HL-60/S4 treated with phorbol 12-myristate 13-acetate at 8.2 ng/mL for 4 days and 3 days (cell line): ENCODE measurements at regions not wholly inside any gene's neighbourhood (a gene's known extent, or its start where the extent isn't known, plus 50 kb on each side); places are given as distances from the start of the nearest gene placed in this dataset.

ENCODE experiments used
- in situ Hi-C: fragments of 300-500 bp; cut with MboI; formaldehyde crosslinking; loops from 2 replicates; pipeline ENCODE4 v1.15.0; 2022; ENCODE audit warnings: low sequenced_read_pairs

- in situ Hi-C loops, result no loop called here
Measured at GRCh38 chr6:87820343-87820984, 118.4 kb upstream of the AKIRIN2 start.

- in situ Hi-C loops, result no loop called here
Measured at GRCh38 chr6:87817183-87817582, 115.2 kb upstream of the AKIRIN2 start.

GRCh38 chr6:87815449-87815848 lies 113.4 kb upstream of the AKIRIN2 start:
- in situ Hi-C loops, result no loop called here

- in situ Hi-C loops, result no loop called here
Measured at GRCh38 chr6:87808005-87808757, 106.1 kb upstream of the AKIRIN2 start.

- in situ Hi-C loops, result no loop called here
Measured at GRCh38 chr6:87807475-87807874, 105.4 kb upstream of the AKIRIN2 start.

GRCh38 chr6:87806635-87807034 lies 104.6 kb upstream of the AKIRIN2 start:
- in situ Hi-C loops, result no loop called here

- in situ Hi-C loops, result no loop called here
Measured at GRCh38 chr6:87806099-87806498, 104.1 kb upstream of the AKIRIN2 start.

- in situ Hi-C loops, result no loop called here
Measured at GRCh38 chr6:87803791-87804190, 101.8 kb upstream of the AKIRIN2 start.

- in situ Hi-C loops, result no loop called here
Measured at GRCh38 chr6:87799651-87800050, 97.6 kb upstream of the AKIRIN2 start.

GRCh38 chr6:87798393-87799278 lies 96.6 kb upstream of the AKIRIN2 start:
- in situ Hi-C loops, result no loop called here

- in situ Hi-C loops, result no loop called here
Measured at GRCh38 chr6:87794922-87795885, 93.2 kb upstream of the AKIRIN2 start.

GRCh38 chr6:87793315-87793714 lies 91.3 kb upstream of the AKIRIN2 start:
- in situ Hi-C loops, result no loop called here

- in situ Hi-C loops, result no loop called here
Measured at GRCh38 chr6:87791982-87792381, 89.9 kb upstream of the AKIRIN2 start.

- in situ Hi-C loops, result no loop called here
Measured at GRCh38 chr6:87791485-87791884, 89.5 kb upstream of the AKIRIN2 start.

GRCh38 chr6:87791029-87791428 lies 89.0 kb upstream of the AKIRIN2 start:
- in situ Hi-C loops, result no loop called here

- in situ Hi-C loops, result no loop called here
Measured at GRCh38 chr6:87789900-87790290, 87.9 kb upstream of the AKIRIN2 start.

- in situ Hi-C loops, result no loop called here
Measured at GRCh38 chr6:87789198-87789899, 87.3 kb upstream of the AKIRIN2 start.

GRCh38 chr6:87788141-87788540 lies 86.1 kb upstream of the AKIRIN2 start:
- in situ Hi-C loops, result no loop called here

GRCh38 chr6:87785229-87785862 lies 83.3 kb upstream of the AKIRIN2 start:
- in situ Hi-C loops, result no loop called here
